ENCODE measurements at regions not wholly inside any gene's neighbourhood (a gene's known extent, or its start where the extent isn't known, plus 50 kb on each side); places are given as distances from the start of the nearest gene placed in this dataset.

DNA sequence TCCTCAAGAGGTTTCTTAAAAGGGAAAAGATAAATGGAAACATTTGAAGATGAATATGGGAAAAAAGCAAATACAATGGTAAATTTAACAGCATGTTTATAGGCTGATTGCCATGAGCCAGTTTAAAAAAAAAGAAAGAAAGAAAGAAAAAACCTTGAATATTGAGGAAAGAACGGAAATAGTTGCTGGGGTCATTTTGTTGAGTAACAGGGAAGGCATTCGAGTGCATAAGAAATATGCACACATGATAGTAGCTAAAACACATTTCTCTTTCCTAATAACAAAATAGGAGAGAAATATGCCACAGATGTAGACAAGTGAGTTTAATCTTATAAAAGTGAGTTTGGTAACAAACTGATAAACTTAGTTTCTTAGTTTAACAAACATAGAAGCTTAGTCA lies 864.6 kb upstream of the ACO1 start:
- TF ChIP-seq POLR2A (IDR thresholded peaks at IDR 0.05): no peak
- TF ChIP-seq, protein P1, sequence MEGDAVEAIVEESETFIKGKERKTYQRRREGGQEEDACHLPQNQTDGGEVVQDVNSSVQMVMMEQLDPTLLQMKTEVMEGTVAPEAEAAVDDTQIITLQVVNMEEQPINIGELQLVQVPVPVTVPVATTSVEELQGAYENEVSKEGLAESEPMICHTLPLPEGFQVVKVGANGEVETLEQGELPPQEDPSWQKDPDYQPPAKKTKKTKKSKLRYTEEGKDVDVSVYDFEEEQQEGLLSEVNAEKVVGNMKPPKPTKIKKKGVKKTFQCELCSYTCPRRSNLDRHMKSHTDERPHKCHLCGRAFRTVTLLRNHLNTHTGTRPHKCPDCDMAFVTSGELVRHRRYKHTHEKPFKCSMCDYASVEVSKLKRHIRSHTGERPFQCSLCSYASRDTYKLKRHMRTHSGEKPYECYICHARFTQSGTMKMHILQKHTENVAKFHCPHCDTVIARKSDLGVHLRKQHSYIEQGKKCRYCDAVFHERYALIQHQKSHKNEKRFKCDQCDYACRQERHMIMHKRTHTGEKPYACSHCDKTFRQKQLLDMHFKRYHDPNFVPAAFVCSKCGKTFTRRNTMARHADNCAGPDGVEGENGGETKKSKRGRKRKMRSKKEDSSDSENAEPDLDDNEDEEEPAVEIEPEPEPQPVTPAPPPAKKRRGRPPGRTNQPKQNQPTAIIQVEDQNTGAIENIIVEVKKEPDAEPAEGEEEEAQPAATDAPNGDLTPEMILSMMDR (IDR thresholded peaks at IDR 0.05): no peak
